Caco-2 (cell line): ENCODE measurements at regions not wholly inside any gene's neighbourhood (a gene's known extent, or its start where the extent isn't known, plus 50 kb on each side); places are given as distances from the start of the nearest gene placed in this dataset.

ENCODE experiments used
- BruUV-seq: library from RNA; stranded (reverse); fragments of 400-500 nt; replicated peaks from 2 replicates; lab custom pipeline; 2021; lab: Mats Ljungman, UMichigan
- CTCF ChIA-PET: fragments of 300-600 bp; sonication (Branson Sonifier 250); formaldehyde crosslinking; loops from one replicate; lab custom pipeline; 2022; ENCODE audit warnings: antibody characterized with exemption; lab: Charles Lee
- POLR2A ChIA-PET: fragments of 300-600 bp; sonication (Branson Sonifier 250); formaldehyde crosslinking; loops from one replicate; lab custom pipeline; 2022; ENCODE audit warnings: antibody characterized with exemption; lab: Charles Lee
- DNase-seq, 2 experiments: peaks; one replicate each; pipeline versions ENCODE4 v3.0.0 to v3.0.0-alpha.2; 2020 to 2022
- H3K27me3 ChIP-seq: replicated peaks from 2 replicates; pipeline ENCODE4 v1.6.0; 2011; ENCODE audit warnings: low read length; ENCODE audit not compliant: control insufficient read depth, insufficient read depth
- H3K36me3 ChIP-seq: 2 replicates; pipeline ENCODE4 v1.5.1; 2011; ENCODE audit warnings: low read length; ENCODE audit not compliant: control insufficient read depth, insufficient read depth
- H3K4me1 ChIP-seq: fragments of 250-450 bp; sonication (Bioruptor Pico); 2 replicates; pipeline ENCODE4 v1.5.1; 2020; ENCODE audit warnings: mild to moderate bottlenecking
- H3K4me3 ChIP-seq: 2 replicates; pipeline ENCODE4 v1.5.1; 2011; ENCODE audit warnings: low read depth, mild to moderate bottlenecking, control low read depth, low read length
- H3K9me3 ChIP-seq: fragments of 250-450 bp; sonication (Bioruptor Pico); 2 replicates; pipeline ENCODE4 v1.5.1; 2020; ENCODE audit warnings: mild to moderate bottlenecking, moderate library complexity
- H3K27ac Mint-ChIP-seq: one replicate; pipeline ENCODE4 v1.8.0; 2022; ENCODE audit warnings: mixed read lengths; ENCODE audit not compliant: unreplicated experiment
- H3K27me3 Mint-ChIP-seq: one replicate; pipeline ENCODE4 v1.8.0; 2022; ENCODE audit warnings: mixed read lengths; ENCODE audit not compliant: insufficient read depth, unreplicated experiment
- H3K36me3 Mint-ChIP-seq: one replicate; pipeline ENCODE4 v1.8.0; 2022; ENCODE audit warnings: mild to moderate bottlenecking, mixed read lengths; ENCODE audit not compliant: insufficient read depth, unreplicated experiment
- H3K4me1 Mint-ChIP-seq: one replicate; pipeline ENCODE4 v1.8.0; 2022; ENCODE audit warnings: low read depth, mixed read lengths; ENCODE audit not compliant: unreplicated experiment
- H3K4me3 Mint-ChIP-seq: one replicate; pipeline ENCODE4 v1.8.0; 2022; ENCODE audit warnings: mild to moderate bottlenecking, moderate library complexity, mixed read lengths; ENCODE audit not compliant: unreplicated experiment
- H3K9me3 Mint-ChIP-seq: one replicate; pipeline ENCODE4 v1.8.0; 2022; ENCODE audit warnings: mixed read lengths; ENCODE audit not compliant: unreplicated experiment
- CTCF ChIP-seq, 2 experiments: fragments of 200-600 bp in 1 of 2; IDR thresholded peaks; 1 replicate in 1 of 2; 2 replicates in 1 of 2; pipeline versions ENCODE4 v1.5.1 to v1.8.0; 2011 to 2022; ENCODE audit warnings: antibody characterized with exemption in 1 of 2, control low read depth in 1 of 2, inconsistent platforms in 1 of 2, low read depth in 1 of 2, low read length in 1 of 2, mild to moderate bottlenecking in 1 of 2, moderate library complexity in 1 of 2; ENCODE audit not compliant: insufficient read depth in 1 of 2, severe bottlenecking in 1 of 2, unreplicated experiment in 1 of 2
- intact Hi-C: fragments of 100-400 bp; cut with micrococcal nuclease; formaldehyde crosslinking; loops from one replicate; pipeline ENCODE4 v1.10.0; 2022; ENCODE audit not compliant: unreplicated experiment

- DNase-seq: no peak
- ChIA-PET POLR2A (no interaction called here), CTCF (no interaction called here)
- H3K36me3 Mint-ChIP-seq: no peaks in the 10 kb centered on the region
- BruUV-seq: no TSS peak
- peaks cover 22% of the 10 kb centered on the region for H3K4me1 Mint-ChIP-seq
- Histone ChIP-seq H3K9me3 (no peaks in the 10 kb centered on the region), H3K36me3 (no peaks in the 10 kb centered on the region), H3K4me3 (no peak overlapping the region), H3K4me1 (peaks cover 34% of the 10 kb centered on the region), H3K27me3 (no peaks in the 10 kb centered on the region)
- intact Hi-C loops: no loop called here
- no peak for TF ChIP-seq CTCF (IDR thresholded peaks at IDR 0.05; ENCODE audit: insufficient read depth in 1 of 2, low read depth in 1 of 2, low read length in 1 of 2, severe bottlenecking in 1 of 2, unreplicated experiment in 1 of 2)
- no peak overlapping the region for H3K4me3 Mint-ChIP-seq
- peak overlapping the region; percentile 78 for H3K27ac Mint-ChIP-seq
- H3K9me3 Mint-ChIP-seq: no peaks in the 10 kb centered on the region
- H3K27me3 Mint-ChIP-seq: no peaks in the 10 kb centered on the region
Observed at GRCh38 chr3:5390936-5391625, 203.6 kb downstream of the EDEM1 start.

GRCh38 chr3:5401002-5401401, 213.5 kb downstream of the EDEM1 start:
- no peak for TF ChIP-seq CTCF (IDR thresholded peaks at IDR 0.05; ENCODE audit: insufficient read depth in 1 of 2, low read depth in 1 of 2, low read length in 1 of 2, severe bottlenecking in 1 of 2, unreplicated experiment in 1 of 2)
- H3K27ac Mint-ChIP-seq: no peak overlapping the region

GRCh38 chr3:5404718-5405117, 217.2 kb downstream of the EDEM1 start:
- TF ChIP-seq CTCF (IDR thresholded peaks at IDR 0.05; ENCODE audit: insufficient read depth in 1 of 2, low read depth in 1 of 2, low read length in 1 of 2, severe bottlenecking in 1 of 2, unreplicated experiment in 1 of 2): no peak
- Mint-ChIP-seq H3K4me1 (no peaks in the 10 kb centered on the region), H3K36me3 (no peaks in the 10 kb centered on the region), H3K4me3 (no peak overlapping the region), H3K27ac (no peak overlapping the region), H3K9me3 (no peaks in the 10 kb centered on the region), H3K27me3 (no peaks in the 10 kb centered on the region)
- CTCF ChIA-PET: no interaction called here
- Histone ChIP-seq H3K4me3 (no peak overlapping the region), H3K4me1 (no peaks in the 10 kb centered on the region), H3K36me3 (no peaks in the 10 kb centered on the region), H3K9me3 (no peaks in the 10 kb centered on the region), H3K27me3 (no peaks in the 10 kb centered on the region)
- POLR2A ChIA-PET: no interaction called here
- BruUV-seq: no TSS peak
- DNase-seq: no peak
- intact Hi-C loops: no loop called here

More at GRCh38 chr3:5401002-5401401, 213.5 kb downstream of the EDEM1 start:
- intact Hi-C loops: no loop called here
- Mint-ChIP-seq H3K36me3 (no peaks in the 10 kb centered on the region), H3K9me3 (no peaks in the 10 kb centered on the region), H3K4me1 (no peaks in the 10 kb centered on the region), H3K27me3 (no peaks in the 10 kb centered on the region), H3K4me3 (no peak overlapping the region)
- Histone ChIP-seq H3K36me3 (no peaks in the 10 kb centered on the region), H3K4me1 (no peaks in the 10 kb centered on the region), H3K4me3 (no peak overlapping the region), H3K27me3 (no peaks in the 10 kb centered on the region), H3K9me3 (no peaks in the 10 kb centered on the region)
- POLR2A ChIA-PET: no interaction called here
- no peak for DNase-seq
- CTCF ChIA-PET: no interaction called here
- no TSS peak for BruUV-seq
